ENCODE measurements at regions not wholly inside any gene's neighbourhood (a gene's known extent, or its start where the extent isn't known, plus 50 kb on each side); places are given as distances from the start of the nearest gene placed in this dataset.

- TF ChIP-seq CTCF (IDR thresholded peaks at IDR 0.05; ENCODE audit: low read depth, low read length): no peak
- H3K27me3 ChIP-seq: no peaks in the 10 kb centered on the region
- no peaks in the 10 kb centered on the region for H3K36me3 ChIP-seq
- DNase-seq (ENCODE audit: low read depth in 1 of 2, low spot score in 1 of 2): no peak
- H3K9me3 ChIP-seq (ENCODE audit: low read depth): no peaks in the 10 kb centered on the region
- peaks cover 2% of the 10 kb centered on the region for H3K4me1 ChIP-seq (ENCODE audit: low read depth)
- H3K4me3 ChIP-seq: no peak overlapping the region
- no peak overlapping the region for H3K27ac ChIP-seq
Measured at GRCh38 chr2:8260213-8260612, 421.6 kb upstream of the ID2 start.

GRCh38 chr2:8263901-8264300 lies 418.0 kb upstream of the ID2 start:
- Histone ChIP-seq H3K4me1 (ENCODE audit: low read depth) (no peaks in the 10 kb centered on the region), H3K27ac (no peak overlapping the region), H3K27me3 (no peaks in the 10 kb centered on the region), H3K36me3 (no peaks in the 10 kb centered on the region), H3K4me3 (no peak overlapping the region), H3K9me3 (ENCODE audit: low read depth) (no peaks in the 10 kb centered on the region)
- no peak for DNase-seq (ENCODE audit: low read depth in 1 of 2, low spot score in 1 of 2)
- no peak for TF ChIP-seq CTCF (IDR thresholded peaks at IDR 0.05; ENCODE audit: low read depth, low read length)

- Histone ChIP-seq H3K27ac (no peak overlapping the region), H3K27me3 (no peaks in the 10 kb centered on the region), H3K4me1 (ENCODE audit: low read depth) (no peaks in the 10 kb centered on the region), H3K9me3 (ENCODE audit: low read depth) (no peaks in the 10 kb centered on the region), H3K4me3 (no peak overlapping the region), H3K36me3 (no peaks in the 10 kb centered on the region)
- no peak for DNase-seq (ENCODE audit: low read depth in 1 of 2, low spot score in 1 of 2)
- TF ChIP-seq CTCF (IDR thresholded peaks at IDR 0.05; ENCODE audit: low read depth, low read length): no peak
Measured at GRCh38 chr2:8264981-8265380, 416.9 kb upstream of the ID2 start.

GRCh38 chr2:8265476-8266226 lies 416.2 kb upstream of the ID2 start:
- no peak overlapping the region for H3K4me3 ChIP-seq
- no peaks in the 10 kb centered on the region for H3K4me1 ChIP-seq (ENCODE audit: low read depth)
- no peaks in the 10 kb centered on the region for H3K36me3 ChIP-seq
- no peak overlapping the region for H3K27ac ChIP-seq
- TF ChIP-seq CTCF (IDR thresholded peaks at IDR 0.05; ENCODE audit: low read depth, low read length): no peak
- H3K27me3 ChIP-seq: no peaks in the 10 kb centered on the region
- H3K9me3 ChIP-seq (ENCODE audit: low read depth): no peaks in the 10 kb centered on the region
- DNase-seq (ENCODE audit: low read depth in 1 of 2, low spot score in 1 of 2): no peak

- no peak overlapping the region for H3K27ac ChIP-seq
- no peak for TF ChIP-seq CTCF (IDR thresholded peaks at IDR 0.05; ENCODE audit: low read depth, low read length)
- no peaks in the 10 kb centered on the region for H3K4me1 ChIP-seq (ENCODE audit: low read depth)
Measured at GRCh38 chr2:8266563-8266962, 415.3 kb upstream of the ID2 start.

More at GRCh38 chr2:8266563-8266962, 415.3 kb upstream of the ID2 start:
- H3K4me3 ChIP-seq: no peak overlapping the region
- H3K27me3 ChIP-seq: no peaks in the 10 kb centered on the region
- no peaks in the 10 kb centered on the region for H3K9me3 ChIP-seq (ENCODE audit: low read depth)
- DNase-seq (ENCODE audit: low read depth in 1 of 2, low spot score in 1 of 2): no peak
- no peaks in the 10 kb centered on the region for H3K36me3 ChIP-seq
